ENCODE measurements at regions not wholly inside any gene's neighbourhood (a gene's known extent, or its start where the extent isn't known, plus 50 kb on each side); places are given as distances from the start of the nearest gene placed in this dataset.

DNA sequence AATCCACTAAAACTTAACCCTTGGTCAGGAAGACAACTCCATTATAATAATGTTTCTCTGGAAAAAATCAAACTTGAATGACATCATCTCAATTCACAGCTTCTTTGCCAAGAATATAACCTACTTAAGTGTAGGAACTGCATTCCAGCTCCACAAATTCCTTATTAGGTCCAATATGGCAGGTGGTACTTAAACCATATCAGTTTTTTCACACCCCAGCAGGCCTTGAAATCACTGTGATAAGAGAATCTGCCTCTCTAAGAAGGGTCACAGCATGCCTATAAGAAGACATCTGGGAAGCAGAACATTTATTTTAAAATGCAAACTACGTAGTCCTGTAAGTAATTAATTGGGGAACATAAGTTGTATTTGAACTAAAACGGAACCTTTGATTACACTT is 687.8 kb downstream of the DIAPH3 start:
- Histone ChIP-seq H3K36me3 (ENCODE audit: insufficient read depth, low read length) (no peaks in the 10 kb centered on the region), H3K27ac (ENCODE audit: low read depth in 1 of 2, low read length in 2 of 2) (no peak overlapping the region), H3K27me3 (ENCODE audit: control insufficient read depth in 1 of 2, insufficient read depth in 2 of 2, low read length in 2 of 2) (no peaks in the 10 kb centered on the region), H3K9me3 (ENCODE audit: control insufficient read depth in 1 of 2, insufficient read depth in 1 of 2, low read length in 2 of 2) (no peaks in the 10 kb centered on the region), H3K4me1 (ENCODE audit: insufficient read depth, low read length) (no peaks in the 10 kb centered on the region), H3K4me3 (ENCODE audit: low read length) (no peak overlapping the region)
- TF ChIP-seq, protein P1, sequence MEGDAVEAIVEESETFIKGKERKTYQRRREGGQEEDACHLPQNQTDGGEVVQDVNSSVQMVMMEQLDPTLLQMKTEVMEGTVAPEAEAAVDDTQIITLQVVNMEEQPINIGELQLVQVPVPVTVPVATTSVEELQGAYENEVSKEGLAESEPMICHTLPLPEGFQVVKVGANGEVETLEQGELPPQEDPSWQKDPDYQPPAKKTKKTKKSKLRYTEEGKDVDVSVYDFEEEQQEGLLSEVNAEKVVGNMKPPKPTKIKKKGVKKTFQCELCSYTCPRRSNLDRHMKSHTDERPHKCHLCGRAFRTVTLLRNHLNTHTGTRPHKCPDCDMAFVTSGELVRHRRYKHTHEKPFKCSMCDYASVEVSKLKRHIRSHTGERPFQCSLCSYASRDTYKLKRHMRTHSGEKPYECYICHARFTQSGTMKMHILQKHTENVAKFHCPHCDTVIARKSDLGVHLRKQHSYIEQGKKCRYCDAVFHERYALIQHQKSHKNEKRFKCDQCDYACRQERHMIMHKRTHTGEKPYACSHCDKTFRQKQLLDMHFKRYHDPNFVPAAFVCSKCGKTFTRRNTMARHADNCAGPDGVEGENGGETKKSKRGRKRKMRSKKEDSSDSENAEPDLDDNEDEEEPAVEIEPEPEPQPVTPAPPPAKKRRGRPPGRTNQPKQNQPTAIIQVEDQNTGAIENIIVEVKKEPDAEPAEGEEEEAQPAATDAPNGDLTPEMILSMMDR (IDR thresholded peaks at IDR 0.05) = no peak
- ATAC-seq (ENCODE audit: poor library complexity) (no peak), DNase-seq (no peak)
- no peaks in the 10 kb centered on the region for H3K36me3 Mint-ChIP-seq (ENCODE audit: low read depth)
- no peaks in the 10 kb centered on the region for H3K4me1 Mint-ChIP-seq (ENCODE audit: low read depth)
- H3K4me3 Mint-ChIP-seq = no peak overlapping the region
- H3K9me3 Mint-ChIP-seq = no peaks in the 10 kb centered on the region
- POLR2A ChIA-PET = no interaction called here
- intact Hi-C loops (cut with DNase I, micrococcal nuclease) = no loop called here
- no peak overlapping the region for H3K27ac Mint-ChIP-seq
- CTCF ChIA-PET = no interaction called here
- no peaks in the 10 kb centered on the region for H3K27me3 Mint-ChIP-seq

DNA sequence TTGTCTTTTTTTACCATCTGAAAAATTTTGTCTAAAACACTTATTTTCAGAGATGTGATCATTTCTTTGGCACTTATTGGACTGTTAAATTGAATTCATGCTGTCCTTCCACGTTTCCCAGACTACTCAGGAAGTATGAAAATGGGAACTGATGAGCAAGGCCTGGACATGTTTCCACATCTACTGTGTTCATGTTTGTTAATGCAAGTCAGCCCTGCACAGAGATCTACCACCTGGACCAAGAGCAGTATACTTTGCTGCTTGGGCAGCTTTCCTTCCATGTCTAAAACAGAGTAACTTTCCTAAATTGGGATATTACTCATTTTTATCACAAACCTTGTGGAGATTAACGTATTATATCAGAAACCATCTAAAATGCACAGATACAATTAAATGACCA is 687.4 kb downstream of the DIAPH3 start:
- POLR2A ChIA-PET = no interaction called here
- CTCF ChIA-PET = no interaction called here
- H3K27me3 Mint-ChIP-seq = no peaks in the 10 kb centered on the region
- Histone ChIP-seq H3K27me3 (ENCODE audit: control insufficient read depth in 1 of 2, insufficient read depth in 2 of 2, low read length in 2 of 2) (no peaks in the 10 kb centered on the region), H3K4me3 (ENCODE audit: low read length) (no peak overlapping the region), H3K36me3 (ENCODE audit: insufficient read depth, low read length) (no peaks in the 10 kb centered on the region), H3K27ac (ENCODE audit: low read depth in 1 of 2, low read length in 2 of 2) (no peak overlapping the region), H3K9me3 (ENCODE audit: control insufficient read depth in 1 of 2, insufficient read depth in 1 of 2, low read length in 2 of 2) (no peaks in the 10 kb centered on the region), H3K4me1 (ENCODE audit: insufficient read depth, low read length) (no peaks in the 10 kb centered on the region)
- H3K36me3 Mint-ChIP-seq (ENCODE audit: low read depth) = no peaks in the 10 kb centered on the region
- no peaks in the 10 kb centered on the region for H3K4me1 Mint-ChIP-seq (ENCODE audit: low read depth)
- no peak overlapping the region for H3K27ac Mint-ChIP-seq
- H3K9me3 Mint-ChIP-seq = no peaks in the 10 kb centered on the region
- TF ChIP-seq, protein P1 (IDR thresholded peaks at IDR 0.05) = no peak
- intact Hi-C loops (cut with DNase I, micrococcal nuclease) = no loop called here
- no peak overlapping the region for H3K4me3 Mint-ChIP-seq
- ATAC-seq (ENCODE audit: poor library complexity) = no peak
- no peak for DNase-seq

DNA sequence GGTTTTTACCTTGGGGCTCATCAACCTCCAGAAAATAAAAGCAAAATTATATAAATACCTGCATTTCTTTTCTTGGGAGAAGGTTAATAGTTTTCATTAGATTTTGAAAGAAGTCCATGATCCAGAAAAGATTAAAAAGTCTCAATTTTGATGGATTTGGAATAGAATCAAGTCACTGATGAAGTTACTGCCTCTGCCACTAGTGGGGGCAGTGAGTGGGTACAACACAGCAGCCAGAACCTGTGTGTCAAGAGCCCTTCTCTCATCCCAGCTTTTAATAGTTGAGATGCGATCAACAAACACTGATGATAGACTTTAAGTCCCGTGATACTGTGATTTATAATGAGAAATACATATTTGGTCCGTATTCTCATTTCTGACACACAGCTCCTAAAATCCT is 686.7 kb downstream of the DIAPH3 start:
- ATAC-seq (ENCODE audit: poor library complexity) (no peak), DNase-seq (no peak)
- no peaks in the 10 kb centered on the region for H3K4me1 Mint-ChIP-seq (ENCODE audit: low read depth)
- H3K4me1 ChIP-seq (ENCODE audit: insufficient read depth, low read length) = no peaks in the 10 kb centered on the region
- H3K27ac Mint-ChIP-seq = no peak overlapping the region
- no peak overlapping the region for H3K27ac ChIP-seq (ENCODE audit: low read depth in 1 of 2, low read length in 2 of 2)
- H3K9me3 Mint-ChIP-seq = no peaks in the 10 kb centered on the region
- TF ChIP-seq, protein P1 (IDR thresholded peaks at IDR 0.05) = no peak
- ChIA-PET CTCF (no interaction called here), POLR2A (no interaction called here)
- no peaks in the 10 kb centered on the region for H3K9me3 ChIP-seq (ENCODE audit: control insufficient read depth in 1 of 2, insufficient read depth in 1 of 2, low read length in 2 of 2)
- H3K36me3 ChIP-seq (ENCODE audit: insufficient read depth, low read length) = no peaks in the 10 kb centered on the region
- no peak overlapping the region for H3K4me3 ChIP-seq (ENCODE audit: low read length)
- H3K27me3 Mint-ChIP-seq = no peaks in the 10 kb centered on the region
- intact Hi-C loops (cut with DNase I, micrococcal nuclease) = no loop called here
- no peak overlapping the region for H3K4me3 Mint-ChIP-seq
- no peaks in the 10 kb centered on the region for H3K27me3 ChIP-seq (ENCODE audit: control insufficient read depth in 1 of 2, insufficient read depth in 2 of 2, low read length in 2 of 2)
- H3K36me3 Mint-ChIP-seq (ENCODE audit: low read depth) = no peaks in the 10 kb centered on the region

Data from CD4-positive, alpha-beta T cell (primary cell).